ENCODE measurements at regions not wholly inside any gene's neighbourhood (a gene's known extent, or its start where the extent isn't known, plus 50 kb on each side); places are given as distances from the start of the nearest gene placed in this dataset.
A peak's percentile ranks its signal among the peaks of the same experiment; 100 is the strongest.
"Not testable (repeated sequence)": the region's sequence is repeated elsewhere in the genome, so short reads cannot be mapped to it uniquely, and the experiment has no call there.

GRCh38 chr2:175400975-175401374 lies 219.5 kb upstream of the ATP5MC3 start:
- no peak for DNase-seq

GRCh38 chr2:175399326-175399725 lies 217.8 kb upstream of the ATP5MC3 start:
- no peak for DNase-seq

GRCh38 chr2:175398848-175399247 lies 217.3 kb upstream of the ATP5MC3 start:
- no peak for DNase-seq

- DNase-seq, result no peak
These were observed 215.2 kb upstream of the ATP5MC3 start for GRCh38 chr2:175396696-175397095.

GRCh38 chr2:175393851-175394250 lies 212.3 kb upstream of the ATP5MC3 start:
- DNase-seq, result no peak

- DNase-seq, result no peak
These were observed 201.8 kb upstream of the ATP5MC3 start for GRCh38 chr2:175383286-175383685.

GRCh38 chr2:175373729-175374128 lies 192.2 kb upstream of the ATP5MC3 start:
- no peak for DNase-seq

GRCh38 chr2:175372704-175373701 lies 191.5 kb upstream of the ATP5MC3 start:
- no peak for DNase-seq

- no peak for DNase-seq
These were observed 189.9 kb upstream of the ATP5MC3 start for GRCh38 chr2:175371378-175371777.

- peak; percentile 32 for DNase-seq
These were observed 185.3 kb upstream of the ATP5MC3 start for GRCh38 chr2:175366815-175367214.

- no peak for DNase-seq
These were observed 182.2 kb upstream of the ATP5MC3 start for GRCh38 chr2:175363699-175364098.

- no peak for DNase-seq
These were observed 180.8 kb upstream of the ATP5MC3 start for GRCh38 chr2:175362331-175362730.

GRCh38 chr2:175359710-175360109 lies 178.2 kb upstream of the ATP5MC3 start:
- DNase-seq, result no peak

- DNase-seq, result no peak
These were observed 175.4 kb upstream of the ATP5MC3 start for GRCh38 chr2:175356901-175357300.

- no peak for DNase-seq
These were observed 173.7 kb upstream of the ATP5MC3 start for GRCh38 chr2:175355246-175355645.

- DNase-seq, result no peak
These were observed 171.8 kb upstream of the ATP5MC3 start for GRCh38 chr2:175353275-175353674.

- DNase-seq, result no peak
These were observed 170.0 kb upstream of the ATP5MC3 start for GRCh38 chr2:175351512-175351911.

GRCh38 chr2:175350105-175350504 lies 168.6 kb upstream of the ATP5MC3 start:
- no peak for DNase-seq

GRCh38 chr2:175342085-175342484 lies 160.6 kb upstream of the ATP5MC3 start:
- no peak for DNase-seq

- no peak for DNase-seq
These were observed 148.7 kb upstream of the ATP5MC3 start for GRCh38 chr2:175330195-175330594.

- no peak for DNase-seq
These were observed 145.3 kb upstream of the ATP5MC3 start for GRCh38 chr2:175326801-175327200.

GRCh38 chr2:175326164-175326563 lies 144.7 kb upstream of the ATP5MC3 start:
- DNase-seq, result not testable (repeated sequence)

GRCh38 chr2:175323162-175323561 lies 141.7 kb upstream of the ATP5MC3 start:
- no peak for DNase-seq

GRCh38 chr2:175318542-175318941 lies 137.0 kb upstream of the ATP5MC3 start:
- no peak for DNase-seq

- DNase-seq, result no peak
These were observed 136.2 kb upstream of the ATP5MC3 start for GRCh38 chr2:175317751-175318150.
